ENCODE measurements at regions not wholly inside any gene's neighbourhood (a gene's known extent, or its start where the extent isn't known, plus 50 kb on each side); places are given as distances from the start of the nearest gene placed in this dataset.

GRCh38 chr6:126716826-126717509 is 377.1 kb downstream of the CENPW start:
- TF ChIP-seq CTCF (IDR thresholded peaks at IDR 0.05) (no peak), POLR2A (IDR thresholded peaks at IDR 0.05) (no peak)
